ENCODE measurements at regions not wholly inside any gene's neighbourhood (a gene's known extent, or its start where the extent isn't known, plus 50 kb on each side); places are given as distances from the start of the nearest gene placed in this dataset.

GRCh38 chr10:108490944-108491343 is 1326.4 kb upstream of the SORCS1 start:
- no peaks in the 10 kb centered on the region for H3K4me1 Mint-ChIP-seq (ENCODE audit: low read depth)
- H3K27ac Mint-ChIP-seq: no peak overlapping the region
- H3K9me3 Mint-ChIP-seq (ENCODE audit: insufficient read depth): peaks cover 11% of the 10 kb centered on the region
- CTCF ChIA-PET: no interaction called here
- POLR2A ChIA-PET: no interaction called here
- H3K36me3 Mint-ChIP-seq (ENCODE audit: low read depth): no peaks in the 10 kb centered on the region
- no peak overlapping the region for H3K4me3 Mint-ChIP-seq
- no peak for ATAC-seq
- no peaks in the 10 kb centered on the region for H3K27me3 Mint-ChIP-seq (ENCODE audit: low read depth)
- no peak for DNase-seq

GRCh38 chr10:108471420-108471819 is 1306.9 kb upstream of the SORCS1 start:
- ChIA-PET POLR2A (no interaction called here), CTCF (no interaction called here)
- H3K9me3 Mint-ChIP-seq (ENCODE audit: insufficient read depth): no peaks in the 10 kb centered on the region
- H3K27me3 Mint-ChIP-seq (ENCODE audit: low read depth): peaks cover 2% of the 10 kb centered on the region
- no peak for DNase-seq
- no peak overlapping the region for H3K4me3 Mint-ChIP-seq
- H3K4me1 Mint-ChIP-seq (ENCODE audit: low read depth): no peaks in the 10 kb centered on the region
- no peaks in the 10 kb centered on the region for H3K36me3 Mint-ChIP-seq (ENCODE audit: low read depth)
- ATAC-seq: no peak
- H3K27ac Mint-ChIP-seq: no peak overlapping the region

GRCh38 chr10:108469940-108470339 is 1305.4 kb upstream of the SORCS1 start:
- ChIA-PET POLR2A (no interaction called here), CTCF (no interaction called here)
- peaks cover 2% of the 10 kb centered on the region for H3K27me3 Mint-ChIP-seq (ENCODE audit: low read depth)
- no peaks in the 10 kb centered on the region for H3K36me3 Mint-ChIP-seq (ENCODE audit: low read depth)
- ATAC-seq (no peak), DNase-seq (no peak)
- no peak overlapping the region for H3K4me3 Mint-ChIP-seq
- no peak overlapping the region for H3K27ac Mint-ChIP-seq
- H3K9me3 Mint-ChIP-seq (ENCODE audit: insufficient read depth): no peaks in the 10 kb centered on the region
- H3K4me1 Mint-ChIP-seq (ENCODE audit: low read depth): no peaks in the 10 kb centered on the region

GRCh38 chr10:108465871-108466641 is 1301.5 kb upstream of the SORCS1 start:
- Mint-ChIP-seq H3K9me3 (ENCODE audit: insufficient read depth) (no peaks in the 10 kb centered on the region), H3K4me3 (no peak overlapping the region), H3K27me3 (ENCODE audit: low read depth) (peaks cover 2% of the 10 kb centered on the region), H3K36me3 (ENCODE audit: low read depth) (no peaks in the 10 kb centered on the region), H3K4me1 (ENCODE audit: low read depth) (no peaks in the 10 kb centered on the region), H3K27ac (no peak overlapping the region)
- ATAC-seq: no peak
- ChIA-PET CTCF (no interaction called here), POLR2A (no interaction called here)
- DNase-seq: no peak

- ATAC-seq (no peak), DNase-seq (no peak)
- ChIA-PET POLR2A (no interaction called here), CTCF (no interaction called here)
- H3K9me3 Mint-ChIP-seq (ENCODE audit: insufficient read depth): no peaks in the 10 kb centered on the region
- no peaks in the 10 kb centered on the region for H3K36me3 Mint-ChIP-seq (ENCODE audit: low read depth)
- H3K27ac Mint-ChIP-seq: no peak overlapping the region
- no peak overlapping the region for H3K4me3 Mint-ChIP-seq
- no peaks in the 10 kb centered on the region for H3K4me1 Mint-ChIP-seq (ENCODE audit: low read depth)
- H3K27me3 Mint-ChIP-seq (ENCODE audit: low read depth): peaks cover 2% of the 10 kb centered on the region
Observed at GRCh38 chr10:108462005-108462404, 1297.5 kb upstream of the SORCS1 start.

GRCh38 chr10:108454793-108455192 is 1290.3 kb upstream of the SORCS1 start:
- Mint-ChIP-seq H3K4me1 (ENCODE audit: low read depth) (peaks cover 3% of the 10 kb centered on the region), H3K27me3 (ENCODE audit: low read depth) (no peaks in the 10 kb centered on the region), H3K36me3 (ENCODE audit: low read depth) (no peaks in the 10 kb centered on the region), H3K9me3 (ENCODE audit: insufficient read depth) (peaks cover 5% of the 10 kb centered on the region), H3K4me3 (no peak overlapping the region), H3K27ac (no peak overlapping the region)
- ChIA-PET CTCF (no interaction called here), POLR2A (no interaction called here)
- no peak for DNase-seq
- no peak for ATAC-seq

GRCh38 chr10:108454224-108454623 is 1289.7 kb upstream of the SORCS1 start:
- Mint-ChIP-seq H3K9me3 (ENCODE audit: insufficient read depth) (peaks cover 5% of the 10 kb centered on the region), H3K4me3 (no peak overlapping the region), H3K36me3 (ENCODE audit: low read depth) (no peaks in the 10 kb centered on the region), H3K27ac (no peak overlapping the region), H3K27me3 (ENCODE audit: low read depth) (no peaks in the 10 kb centered on the region), H3K4me1 (ENCODE audit: low read depth) (peaks cover 3% of the 10 kb centered on the region)
- no peak for DNase-seq
- ChIA-PET CTCF (no interaction called here), POLR2A (no interaction called here)
- ATAC-seq: no peak

GRCh38 chr10:108453166-108453565 is 1288.7 kb upstream of the SORCS1 start:
- peaks cover 5% of the 10 kb centered on the region for H3K9me3 Mint-ChIP-seq (ENCODE audit: insufficient read depth)
- no peaks in the 10 kb centered on the region for H3K27me3 Mint-ChIP-seq (ENCODE audit: low read depth)
- POLR2A ChIA-PET: no interaction called here
- ATAC-seq: no peak
- CTCF ChIA-PET: interaction anchor here (0.6 kb wide), 1 partner anchor 51 kb away, joined by 3 read pairs; no protein-coding TSS in a partner anchor
- H3K4me1 Mint-ChIP-seq (ENCODE audit: low read depth): peaks cover 3% of the 10 kb centered on the region
- no peak overlapping the region for H3K4me3 Mint-ChIP-seq
- H3K36me3 Mint-ChIP-seq (ENCODE audit: low read depth): no peaks in the 10 kb centered on the region
- H3K27ac Mint-ChIP-seq: no peak overlapping the region
- DNase-seq: no peak

GRCh38 chr10:108452533-108452932 is 1288.0 kb upstream of the SORCS1 start:
- Mint-ChIP-seq H3K9me3 (ENCODE audit: insufficient read depth) (peaks cover 5% of the 10 kb centered on the region), H3K36me3 (ENCODE audit: low read depth) (no peaks in the 10 kb centered on the region), H3K4me1 (ENCODE audit: low read depth) (peaks cover 3% of the 10 kb centered on the region), H3K4me3 (no peak overlapping the region), H3K27me3 (ENCODE audit: low read depth) (no peaks in the 10 kb centered on the region), H3K27ac (no peak overlapping the region)
- ATAC-seq (no peak), DNase-seq (no peak)
- POLR2A ChIA-PET: no interaction called here
- CTCF ChIA-PET: interaction anchor here (0.6 kb wide), 1 partner anchor 51 kb away, joined by 3 read pairs; no protein-coding TSS in a partner anchor

- Mint-ChIP-seq H3K4me1 (ENCODE audit: low read depth) (peaks cover 3% of the 10 kb centered on the region), H3K4me3 (no peak overlapping the region), H3K27me3 (ENCODE audit: low read depth) (no peaks in the 10 kb centered on the region), H3K9me3 (ENCODE audit: insufficient read depth) (no peaks in the 10 kb centered on the region), H3K27ac (no peak overlapping the region), H3K36me3 (ENCODE audit: low read depth) (no peaks in the 10 kb centered on the region)
- ATAC-seq: no peak
- POLR2A ChIA-PET: no interaction called here
- DNase-seq: no peak
- CTCF ChIA-PET: no interaction called here
Observed at GRCh38 chr10:108450280-108450679, 1285.8 kb upstream of the SORCS1 start.

- ChIA-PET CTCF (no interaction called here), POLR2A (no interaction called here)
- DNase-seq (no peak), ATAC-seq (no peak)
- Mint-ChIP-seq H3K4me3 (no peak overlapping the region), H3K36me3 (ENCODE audit: low read depth) (no peaks in the 10 kb centered on the region), H3K27ac (no peak overlapping the region), H3K9me3 (ENCODE audit: insufficient read depth) (no peaks in the 10 kb centered on the region), H3K4me1 (ENCODE audit: low read depth) (peaks cover 3% of the 10 kb centered on the region), H3K27me3 (ENCODE audit: low read depth) (no peaks in the 10 kb centered on the region)
Observed at GRCh38 chr10:108445746-108446145, 1281.2 kb upstream of the SORCS1 start.

- POLR2A ChIA-PET: no interaction called here
- CTCF ChIA-PET: no interaction called here
- H3K4me3 Mint-ChIP-seq: no peak overlapping the region
- H3K27me3 Mint-ChIP-seq (ENCODE audit: low read depth): no peaks in the 10 kb centered on the region
- DNase-seq (no peak), ATAC-seq (no peak)
- H3K9me3 Mint-ChIP-seq (ENCODE audit: insufficient read depth): no peaks in the 10 kb centered on the region
- H3K36me3 Mint-ChIP-seq (ENCODE audit: low read depth): no peaks in the 10 kb centered on the region
- H3K27ac Mint-ChIP-seq: no peak overlapping the region
- H3K4me1 Mint-ChIP-seq (ENCODE audit: low read depth): no peaks in the 10 kb centered on the region
Observed at GRCh38 chr10:108443636-108444035, 1279.1 kb upstream of the SORCS1 start.

- Mint-ChIP-seq H3K4me3 (no peak overlapping the region), H3K27ac (no peak overlapping the region)
- CTCF ChIA-PET: no interaction called here
Observed at GRCh38 chr10:108439397-108439796, 1274.9 kb upstream of the SORCS1 start.

More at GRCh38 chr10:108439397-108439796, 1274.9 kb upstream of the SORCS1 start:
- ATAC-seq (no peak), DNase-seq (no peak)
- Mint-ChIP-seq H3K9me3 (ENCODE audit: insufficient read depth) (no peaks in the 10 kb centered on the region), H3K4me1 (ENCODE audit: low read depth) (no peaks in the 10 kb centered on the region), H3K27me3 (ENCODE audit: low read depth) (no peaks in the 10 kb centered on the region), H3K36me3 (ENCODE audit: low read depth) (no peaks in the 10 kb centered on the region)
- POLR2A ChIA-PET: no interaction called here

Measured in activated CD8-positive, alpha-beta T cell treated with anti-CD3 and anti-CD28 coated beads, Interleukin-2, amount 10 ng/mL, durations not matched to agents 7 days and 5 days (primary cell).